ENCODE measurements at regions not wholly inside any gene's neighbourhood (a gene's known extent, or its start where the extent isn't known, plus 50 kb on each side); places are given as distances from the start of the nearest gene placed in this dataset.

- TF ChIP-seq, protein P1, sequence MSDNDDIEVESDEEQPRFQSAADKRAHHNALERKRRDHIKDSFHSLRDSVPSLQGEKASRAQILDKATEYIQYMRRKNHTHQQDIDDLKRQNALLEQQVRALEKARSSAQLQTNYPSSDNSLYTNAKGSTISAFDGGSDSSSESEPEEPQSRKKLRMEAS (IDR thresholded peaks at IDR 0.05), result no peak
- no peak for TF ChIP-seq RAD21 (IDR thresholded peaks at IDR 0.05; ENCODE audit: low read depth)
- no peak for TF ChIP-seq YY1 (IDR thresholded peaks at IDR 0.05; ENCODE audit: low read depth)
- TF ChIP-seq ZBTB7A (IDR thresholded peaks at IDR 0.05; ENCODE audit: low read depth), result no peak
- TF ChIP-seq EP300 (IDR thresholded peaks at IDR 0.05; ENCODE audit: borderline replicate concordance), result no peak
- TF ChIP-seq CREB1 (IDR thresholded peaks at IDR 0.05; ENCODE audit: low read depth), result no peak
- no peak for TF ChIP-seq TAF1 (IDR thresholded peaks at IDR 0.05; ENCODE audit: low read depth)
- TF ChIP-seq NFIC (IDR thresholded peaks at IDR 0.05), result no peak
- no peak for TF ChIP-seq EGR1 (IDR thresholded peaks at IDR 0.05)
- TF ChIP-seq TCF12 (IDR thresholded peaks at IDR 0.05; ENCODE audit: low read depth), result no peak
- TF ChIP-seq TEAD4 (IDR thresholded peaks at IDR 0.05), result no peak
- TF ChIP-seq REST (IDR thresholded peaks at IDR 0.05; ENCODE audit: low read depth), result no peak
- no peak for TF ChIP-seq CEBPB (IDR thresholded peaks at IDR 0.05)
- no peak for TF ChIP-seq FOXM1 (IDR thresholded peaks at IDR 0.05; ENCODE audit: borderline replicate concordance, low read depth)
- TF ChIP-seq USF1 (IDR thresholded peaks at IDR 0.05), result no peak
These were observed 282.1 kb downstream of the GABRG1 start for GRCh38 chr4:45841791-45842190.

GRCh38 chr4:45831692-45832091 lies 292.2 kb downstream of the GABRG1 start:
- TF ChIP-seq EP300 (IDR thresholded peaks at IDR 0.05; ENCODE audit: borderline replicate concordance) (no peak), RAD21 (IDR thresholded peaks at IDR 0.05; ENCODE audit: low read depth) (no peak), FOXM1 (IDR thresholded peaks at IDR 0.05; ENCODE audit: borderline replicate concordance, low read depth) (no peak), EGR1 (IDR thresholded peaks at IDR 0.05) (no peak), USF1 (IDR thresholded peaks at IDR 0.05) (no peak), CREB1 (IDR thresholded peaks at IDR 0.05; ENCODE audit: low read depth) (no peak), TEAD4 (IDR thresholded peaks at IDR 0.05) (no peak), YY1 (IDR thresholded peaks at IDR 0.05; ENCODE audit: low read depth) (no peak), NFIC (IDR thresholded peaks at IDR 0.05) (no peak), REST (IDR thresholded peaks at IDR 0.05; ENCODE audit: low read depth) (no peak), CEBPB (IDR thresholded peaks at IDR 0.05) (no peak), TAF1 (IDR thresholded peaks at IDR 0.05; ENCODE audit: low read depth) (no peak), TCF12 (IDR thresholded peaks at IDR 0.05; ENCODE audit: low read depth) (no peak), ZBTB7A (IDR thresholded peaks at IDR 0.05; ENCODE audit: low read depth) (no peak)
- TF ChIP-seq, protein P1 (IDR thresholded peaks at IDR 0.05), result no peak

- no peak for TF ChIP-seq CREB1 (IDR thresholded peaks at IDR 0.05; ENCODE audit: low read depth)
- no peak for TF ChIP-seq RAD21 (IDR thresholded peaks at IDR 0.05; ENCODE audit: low read depth)
- no peak for TF ChIP-seq ZBTB7A (IDR thresholded peaks at IDR 0.05; ENCODE audit: low read depth)
- TF ChIP-seq EP300 (IDR thresholded peaks at IDR 0.05; ENCODE audit: borderline replicate concordance), result no peak
- no peak for TF ChIP-seq USF1 (IDR thresholded peaks at IDR 0.05)
- TF ChIP-seq TEAD4 (IDR thresholded peaks at IDR 0.05), result no peak
- no peak for TF ChIP-seq NFIC (IDR thresholded peaks at IDR 0.05)
- no peak for TF ChIP-seq TAF1 (IDR thresholded peaks at IDR 0.05; ENCODE audit: low read depth)
- TF ChIP-seq, protein P1 (IDR thresholded peaks at IDR 0.05), result no peak
- TF ChIP-seq FOXM1 (IDR thresholded peaks at IDR 0.05; ENCODE audit: borderline replicate concordance, low read depth), result no peak
- no peak for TF ChIP-seq REST (IDR thresholded peaks at IDR 0.05; ENCODE audit: low read depth)
- TF ChIP-seq TCF12 (IDR thresholded peaks at IDR 0.05; ENCODE audit: low read depth), result no peak
- no peak for TF ChIP-seq YY1 (IDR thresholded peaks at IDR 0.05; ENCODE audit: low read depth)
- no peak for TF ChIP-seq CEBPB (IDR thresholded peaks at IDR 0.05)
- no peak for TF ChIP-seq EGR1 (IDR thresholded peaks at IDR 0.05)
These were observed 319.9 kb downstream of the GABRG1 start for GRCh38 chr4:45803994-45804393.

Data from Ishikawa (cell line).